ENCODE measurements at regions not wholly inside any gene's neighbourhood (a gene's known extent, or its start where the extent isn't known, plus 50 kb on each side); places are given as distances from the start of the nearest gene placed in this dataset.
"Not testable (repeated sequence)": the region's sequence is repeated elsewhere in the genome, so short reads cannot be mapped to it uniquely, and the experiment has no call there.

- no peak for DNase-seq (ENCODE audit: low read depth)
These were observed 58.4 kb upstream of the WAPL start for GRCh38 chr10:86579883-86580520.

- DNase-seq (ENCODE audit: low read depth), result no peak
These were observed 58.9 kb upstream of the WAPL start for GRCh38 chr10:86580521-86580891.

GRCh38 chr10:86583983-86584382, 62.4 kb upstream of the WAPL start:
- no peak for DNase-seq (ENCODE audit: low read depth)

- peak; percentile 57 for DNase-seq (ENCODE audit: low read depth)
These were observed 63.7 kb upstream of the WAPL start for GRCh38 chr10:86585037-86585929.

- DNase-seq (ENCODE audit: low read depth), result no peak
These were observed 64.9 kb upstream of the WAPL start for GRCh38 chr10:86586516-86586915.

GRCh38 chr10:86588781-86589180, 65.6 kb upstream of the OPN4 start:
- DNase-seq (ENCODE audit: low read depth), result not testable (repeated sequence)

GRCh38 chr10:86591436-86591835, 62.9 kb upstream of the OPN4 start:
- DNase-seq (ENCODE audit: low read depth), result no peak

GRCh38 chr10:86592413-86592812, 61.9 kb upstream of the OPN4 start:
- no peak for DNase-seq (ENCODE audit: low read depth)

- no peak for DNase-seq (ENCODE audit: low read depth)
These were observed 59.8 kb upstream of the OPN4 start for GRCh38 chr10:86594535-86594934.

- no peak for DNase-seq (ENCODE audit: low read depth)
These were observed 58.9 kb upstream of the OPN4 start for GRCh38 chr10:86595496-86595895.

- DNase-seq (ENCODE audit: low read depth), result no peak
These were observed 58.1 kb upstream of the OPN4 start for GRCh38 chr10:86596266-86596665.

GRCh38 chr10:86597306-86597705, 57.0 kb upstream of the OPN4 start:
- no peak for DNase-seq (ENCODE audit: low read depth)

GRCh38 chr10:86598151-86598550, 56.2 kb upstream of the OPN4 start:
- DNase-seq (ENCODE audit: low read depth), result no peak

- DNase-seq (ENCODE audit: low read depth), result no peak
These were observed 55.3 kb upstream of the OPN4 start for GRCh38 chr10:86599041-86599440.

- no peak for DNase-seq (ENCODE audit: low read depth)
These were observed 54.6 kb upstream of the OPN4 start for GRCh38 chr10:86599729-86600128.

GRCh38 chr10:86600296-86600695, 54.1 kb upstream of the OPN4 start:
- DNase-seq (ENCODE audit: low read depth), result no peak

- no peak for DNase-seq (ENCODE audit: low read depth)
These were observed 52.3 kb upstream of the OPN4 start for GRCh38 chr10:86601956-86602602.

- no peak for DNase-seq (ENCODE audit: low read depth)
These were observed 51.1 kb upstream of the OPN4 start for GRCh38 chr10:86603256-86603655.

All from activated T-helper 9 cell treated with anti-CD3 and anti-CD28 coated beads, Interleukin-2, amount 50 U/mL, for 16 hours (primary cell).